SU-DHL-6 (cell line): ENCODE measurements at regions not wholly inside any gene's neighbourhood (a gene's known extent, or its start where the extent isn't known, plus 50 kb on each side); places are given as distances from the start of the nearest gene placed in this dataset.
"Not testable (repeated sequence)": the region's sequence is repeated elsewhere in the genome, so short reads cannot be mapped to it uniquely, and the experiment has no call there.

ENCODE experiments used
- CTCF ChIP-seq: fragments of 200-600 bp; sonication (generic); IDR thresholded peaks from one replicate; pipeline ENCODE4 v1.5.1; 2017; ENCODE audit warnings: antibody characterized with exemption, mild to moderate bottlenecking, low read length, moderate library complexity; ENCODE audit not compliant: insufficient read depth, poor library complexity, severe bottlenecking
- EZH2phosphoT487 ChIP-seq: fragments of 200-600 bp; sonication (generic), shearing (Covaris generic); conservative IDR thresholded peaks from 2 replicates; pipeline ENCODE4 v1.6.1; 2018; ENCODE audit warnings: mild to moderate bottlenecking, antibody characterized with exemption, low read length, moderate library complexity, mixed read lengths

- not testable (repeated sequence) for TF ChIP-seq CTCF, EZH2phosphoT487
Observed at GRCh38 chr10:52581636-52582035, 190.9 kb downstream of the MBL2 start.
